ENCODE measurements at regions not wholly inside any gene's neighbourhood (a gene's known extent, or its start where the extent isn't known, plus 50 kb on each side); places are given as distances from the start of the nearest gene placed in this dataset.

GRCh38 chr4:164358400-164358799 is 395.5 kb upstream of the SMIM31 start:
- TF ChIP-seq ZNF274 (IDR thresholded peaks at IDR 0.05; ENCODE audit: low read depth, low read length): no peak
- no peak for TF ChIP-seq YY1 (IDR thresholded peaks at IDR 0.05; ENCODE audit: insufficient read depth, insufficient read length)
- no peak for TF ChIP-seq SUZ12 (IDR thresholded peaks at IDR 0.05; ENCODE audit: extremely low read depth, insufficient read depth, insufficient read length)

Measured in NT2/D1 (cell line).